Calu3 (cell line): ENCODE measurements at regions not wholly inside any gene's neighbourhood (a gene's known extent, or its start where the extent isn't known, plus 50 kb on each side); places are given as distances from the start of the nearest gene placed in this dataset.

ENCODE experiments used
- BruUV-seq: library from RNA; stranded (reverse); fragments of 400-500 nt; replicated peaks from 2 replicates; lab custom pipeline; 2021; lab: Mats Ljungman, UMichigan
- CTCF ChIA-PET: fragments of 300-600 bp; sonication (Branson Sonifier 250); formaldehyde crosslinking; loops from one replicate; lab custom pipeline; 2022; ENCODE audit warnings: antibody characterized with exemption; lab: Charles Lee
- DNase-seq: peaks from one replicate; pipeline ENCODE4 v3.0.0; 2022
- H3K27ac Mint-ChIP-seq: one replicate; pipeline ENCODE4 v1.8.0; 2022; ENCODE audit warnings: mixed read lengths; ENCODE audit not compliant: unreplicated experiment
- H3K27me3 Mint-ChIP-seq: one replicate; pipeline ENCODE4 v1.8.0; 2022; ENCODE audit warnings: mixed read lengths; ENCODE audit not compliant: unreplicated experiment
- H3K36me3 Mint-ChIP-seq: one replicate; pipeline ENCODE4 v1.8.0; 2022; ENCODE audit warnings: mild to moderate bottlenecking, moderate library complexity, mixed read lengths; ENCODE audit not compliant: insufficient read depth, unreplicated experiment
- H3K4me1 Mint-ChIP-seq: one replicate; pipeline ENCODE4 v1.8.0; 2022; ENCODE audit warnings: mild to moderate bottlenecking, low read depth, mixed read lengths; ENCODE audit not compliant: unreplicated experiment
- H3K4me3 Mint-ChIP-seq: one replicate; pipeline ENCODE4 v1.8.0; 2022; ENCODE audit warnings: mild to moderate bottlenecking, low read depth, moderate library complexity, mixed read lengths; ENCODE audit not compliant: unreplicated experiment
- H3K9me3 Mint-ChIP-seq: one replicate; pipeline ENCODE4 v1.8.0; 2022; ENCODE audit warnings: low read depth, mixed read lengths; ENCODE audit not compliant: unreplicated experiment
- intact Hi-C: fragments of 100-400 bp; cut with micrococcal nuclease; formaldehyde crosslinking; loops from one replicate; pipeline ENCODE4 v1.10.0; 2022; ENCODE audit not compliant: unreplicated experiment
- TF ChIP-seq, protein P1 (sequence below): fragments of 200-600 bp; IDR thresholded peaks from one replicate; pipeline ENCODE4 v1.8.0; 2022; ENCODE audit warnings: antibody characterized with exemption; ENCODE audit not compliant: unreplicated experiment

DNA sequence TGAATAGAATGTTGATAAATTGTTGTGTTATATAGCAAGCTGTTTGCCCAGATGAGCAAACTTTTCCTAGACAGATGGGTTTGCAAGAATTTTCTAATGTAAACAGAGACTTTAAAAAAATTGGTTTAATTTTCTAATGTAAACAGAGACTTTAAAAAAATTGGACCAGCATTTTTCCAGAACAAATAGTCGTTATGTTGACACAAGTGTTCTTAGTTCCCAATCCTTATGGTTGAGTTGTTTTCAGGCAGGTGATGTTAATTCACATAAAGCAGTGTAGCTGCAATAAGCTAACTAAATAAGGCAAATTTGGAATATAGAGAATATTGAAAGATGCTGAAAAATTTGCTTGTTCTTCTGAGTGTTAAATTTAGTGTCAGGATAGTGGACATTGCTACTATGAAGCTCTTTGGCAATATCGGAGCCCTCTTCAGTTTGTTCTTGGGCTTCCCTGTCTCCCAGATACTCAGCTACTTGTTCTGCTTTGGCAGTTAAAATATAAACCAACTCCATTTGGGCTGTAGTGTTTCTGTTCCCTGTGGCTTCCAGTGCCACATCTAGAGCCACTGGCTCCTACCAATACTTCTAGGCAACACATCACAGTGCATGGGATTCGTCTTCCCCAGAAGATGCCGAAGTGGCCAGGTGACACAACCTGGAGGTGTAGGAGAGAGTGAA lies 105.7 kb downstream of the DYNAP start:
- Mint-ChIP-seq H3K9me3 (peaks cover 4% of the 10 kb centered on the region), H3K4me1 (no peaks in the 10 kb centered on the region), H3K27me3 (no peaks in the 10 kb centered on the region), H3K27ac (no peak overlapping the region), H3K4me3 (no peak overlapping the region), H3K36me3 (no peaks in the 10 kb centered on the region)
- DNase-seq = no peak
- intact Hi-C loops = no loop called here
- BruUV-seq = no TSS peak
- TF ChIP-seq, protein P1, sequence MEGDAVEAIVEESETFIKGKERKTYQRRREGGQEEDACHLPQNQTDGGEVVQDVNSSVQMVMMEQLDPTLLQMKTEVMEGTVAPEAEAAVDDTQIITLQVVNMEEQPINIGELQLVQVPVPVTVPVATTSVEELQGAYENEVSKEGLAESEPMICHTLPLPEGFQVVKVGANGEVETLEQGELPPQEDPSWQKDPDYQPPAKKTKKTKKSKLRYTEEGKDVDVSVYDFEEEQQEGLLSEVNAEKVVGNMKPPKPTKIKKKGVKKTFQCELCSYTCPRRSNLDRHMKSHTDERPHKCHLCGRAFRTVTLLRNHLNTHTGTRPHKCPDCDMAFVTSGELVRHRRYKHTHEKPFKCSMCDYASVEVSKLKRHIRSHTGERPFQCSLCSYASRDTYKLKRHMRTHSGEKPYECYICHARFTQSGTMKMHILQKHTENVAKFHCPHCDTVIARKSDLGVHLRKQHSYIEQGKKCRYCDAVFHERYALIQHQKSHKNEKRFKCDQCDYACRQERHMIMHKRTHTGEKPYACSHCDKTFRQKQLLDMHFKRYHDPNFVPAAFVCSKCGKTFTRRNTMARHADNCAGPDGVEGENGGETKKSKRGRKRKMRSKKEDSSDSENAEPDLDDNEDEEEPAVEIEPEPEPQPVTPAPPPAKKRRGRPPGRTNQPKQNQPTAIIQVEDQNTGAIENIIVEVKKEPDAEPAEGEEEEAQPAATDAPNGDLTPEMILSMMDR = no peak
- CTCF ChIA-PET = no interaction called here

DNA sequence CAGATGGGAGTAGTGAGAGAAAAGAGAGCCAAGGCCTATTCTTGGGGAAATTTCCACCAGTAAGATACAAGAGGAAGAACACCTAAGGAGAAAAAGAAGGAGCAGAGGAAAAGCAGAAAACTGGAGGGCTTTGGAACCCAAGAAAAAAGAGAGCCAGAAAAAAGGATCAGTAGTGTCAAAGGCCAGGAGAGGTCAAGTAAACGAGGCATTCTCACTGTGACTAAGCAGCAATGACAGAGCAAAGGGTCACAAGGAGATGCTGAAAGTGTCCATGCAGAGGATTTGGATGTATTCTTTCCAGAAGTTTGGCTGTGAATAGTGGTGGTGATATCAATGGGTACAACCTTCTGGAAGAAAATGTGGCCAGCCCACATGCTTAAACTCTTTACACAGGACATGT lies 109.5 kb downstream of the DYNAP start:
- TF ChIP-seq, protein P1 = no peak
- H3K9me3 Mint-ChIP-seq = no peaks in the 10 kb centered on the region
- intact Hi-C loops = no loop called here
- no peak overlapping the region for H3K4me3 Mint-ChIP-seq
- no peaks in the 10 kb centered on the region for H3K27me3 Mint-ChIP-seq
- no peak for DNase-seq
- no peak overlapping the region for H3K27ac Mint-ChIP-seq
- H3K4me1 Mint-ChIP-seq = no peaks in the 10 kb centered on the region
- BruUV-seq = no TSS peak
- H3K36me3 Mint-ChIP-seq = no peaks in the 10 kb centered on the region
- CTCF ChIA-PET = no interaction called here

DNA sequence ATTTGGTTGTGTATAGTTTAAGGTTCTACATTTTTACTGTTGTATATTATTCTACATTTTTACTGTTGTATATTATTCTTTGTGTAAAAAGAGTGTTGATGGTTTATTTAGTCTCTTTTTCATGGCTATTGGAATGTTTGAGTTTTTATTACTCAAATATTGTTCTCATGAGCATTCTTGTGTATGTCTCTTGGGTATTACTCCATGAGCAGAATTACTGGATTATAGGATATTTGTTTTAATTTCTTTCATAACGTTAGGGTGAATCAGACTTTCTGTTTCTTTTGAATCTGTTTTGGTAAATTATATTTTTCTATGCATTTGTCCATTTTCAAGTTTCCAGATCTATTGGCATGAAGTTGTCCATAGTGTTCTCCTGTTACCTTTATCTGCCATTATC lies 111.6 kb downstream of the DYNAP start:
- H3K36me3 Mint-ChIP-seq = no peaks in the 10 kb centered on the region
- no peaks in the 10 kb centered on the region for H3K27me3 Mint-ChIP-seq
- no peak for DNase-seq
- TF ChIP-seq, protein P1 = no peak
- CTCF ChIA-PET = no interaction called here
- no TSS peak for BruUV-seq
- H3K4me3 Mint-ChIP-seq = no peak overlapping the region
- H3K4me1 Mint-ChIP-seq = no peaks in the 10 kb centered on the region
- H3K27ac Mint-ChIP-seq = no peak overlapping the region
- intact Hi-C loops = no loop called here
- no peaks in the 10 kb centered on the region for H3K9me3 Mint-ChIP-seq

DNA sequence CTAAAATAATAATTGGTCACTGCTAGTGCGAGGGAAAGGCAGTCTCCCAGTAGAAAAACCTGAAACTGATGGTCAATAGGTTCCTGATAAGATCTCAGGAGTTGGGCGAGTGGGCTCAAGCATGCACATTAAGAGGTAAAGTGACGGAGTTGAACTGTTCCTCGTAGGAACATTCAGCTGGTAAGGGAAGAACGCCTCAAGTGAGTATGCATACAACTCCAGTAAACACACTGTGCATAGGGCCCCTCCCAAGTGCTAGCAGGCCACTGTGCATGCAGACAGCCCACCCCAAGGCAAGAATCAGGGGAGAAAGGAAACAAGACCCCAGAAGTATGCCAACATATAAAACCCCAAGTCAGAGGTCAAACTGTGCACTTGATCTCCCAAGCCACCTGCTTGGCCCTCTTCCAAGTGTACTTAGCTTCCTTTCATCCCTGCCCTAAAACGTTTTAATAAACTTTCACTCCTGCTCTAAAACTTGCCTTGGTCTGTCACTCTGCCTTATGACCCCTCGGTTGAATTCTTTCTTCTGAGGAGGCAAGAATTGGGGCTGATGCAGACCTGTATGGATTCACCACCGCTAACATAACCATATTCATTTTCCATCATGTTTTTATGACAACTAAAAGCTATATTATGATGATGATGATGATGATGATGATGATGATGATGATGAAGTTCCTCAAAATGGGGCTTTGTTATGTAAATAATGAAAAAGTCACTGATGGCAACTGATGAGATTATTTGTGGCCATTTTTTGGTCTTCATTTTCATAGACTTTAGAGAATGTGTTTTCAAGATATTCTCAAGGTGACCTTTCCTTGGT lies 118.0 kb upstream of the RAB27B start:
- intact Hi-C loops = no loop called here
- Mint-ChIP-seq H3K27me3 (no peaks in the 10 kb centered on the region), H3K9me3 (peaks cover 2% of the 10 kb centered on the region), H3K27ac (no peak overlapping the region), H3K36me3 (no peaks in the 10 kb centered on the region), H3K4me3 (no peak overlapping the region), H3K4me1 (peaks cover 30% of the 10 kb centered on the region)
- CTCF ChIA-PET = no interaction called here
- no TSS peak for BruUV-seq
- DNase-seq = no peak
- TF ChIP-seq, protein P1 = no peak
